ENCODE measurements at regions not wholly inside any gene's neighbourhood (a gene's known extent, or its start where the extent isn't known, plus 50 kb on each side); places are given as distances from the start of the nearest gene placed in this dataset.

- TF ChIP-seq CTCF (IDR thresholded peaks at IDR 0.05; ENCODE audit: extremely low read depth, missing control alignments) = no peak
- no peak for DNase-seq (ENCODE audit: low spot score)
Observed at GRCh38 chr2:235238537-235238936, 255.3 kb upstream of the AGAP1 start.

DNA sequence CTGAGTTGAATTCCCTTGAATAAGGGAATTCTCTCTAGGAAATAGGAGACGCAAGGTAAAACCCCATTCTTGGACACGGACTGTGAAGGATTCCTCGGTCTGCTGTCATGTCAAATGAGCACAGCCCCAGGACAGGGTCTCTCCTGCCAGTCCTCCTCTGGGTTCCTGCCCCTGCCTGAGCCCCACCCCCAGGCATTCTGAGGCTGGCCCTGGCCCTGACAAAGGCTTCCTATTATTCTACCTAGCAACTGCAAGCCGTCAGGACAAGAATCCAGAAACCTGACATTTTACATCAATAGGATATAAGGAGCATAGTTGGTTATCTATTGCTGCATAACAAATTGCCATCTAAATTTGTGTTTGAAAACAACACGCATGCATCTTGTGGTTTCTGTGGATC, 253.3 kb upstream of the AGAP1 start:
- TF ChIP-seq CTCF (IDR thresholded peaks at IDR 0.05; ENCODE audit: extremely low read depth, missing control alignments) = no peak
- no peak for DNase-seq (ENCODE audit: low spot score)

DNA sequence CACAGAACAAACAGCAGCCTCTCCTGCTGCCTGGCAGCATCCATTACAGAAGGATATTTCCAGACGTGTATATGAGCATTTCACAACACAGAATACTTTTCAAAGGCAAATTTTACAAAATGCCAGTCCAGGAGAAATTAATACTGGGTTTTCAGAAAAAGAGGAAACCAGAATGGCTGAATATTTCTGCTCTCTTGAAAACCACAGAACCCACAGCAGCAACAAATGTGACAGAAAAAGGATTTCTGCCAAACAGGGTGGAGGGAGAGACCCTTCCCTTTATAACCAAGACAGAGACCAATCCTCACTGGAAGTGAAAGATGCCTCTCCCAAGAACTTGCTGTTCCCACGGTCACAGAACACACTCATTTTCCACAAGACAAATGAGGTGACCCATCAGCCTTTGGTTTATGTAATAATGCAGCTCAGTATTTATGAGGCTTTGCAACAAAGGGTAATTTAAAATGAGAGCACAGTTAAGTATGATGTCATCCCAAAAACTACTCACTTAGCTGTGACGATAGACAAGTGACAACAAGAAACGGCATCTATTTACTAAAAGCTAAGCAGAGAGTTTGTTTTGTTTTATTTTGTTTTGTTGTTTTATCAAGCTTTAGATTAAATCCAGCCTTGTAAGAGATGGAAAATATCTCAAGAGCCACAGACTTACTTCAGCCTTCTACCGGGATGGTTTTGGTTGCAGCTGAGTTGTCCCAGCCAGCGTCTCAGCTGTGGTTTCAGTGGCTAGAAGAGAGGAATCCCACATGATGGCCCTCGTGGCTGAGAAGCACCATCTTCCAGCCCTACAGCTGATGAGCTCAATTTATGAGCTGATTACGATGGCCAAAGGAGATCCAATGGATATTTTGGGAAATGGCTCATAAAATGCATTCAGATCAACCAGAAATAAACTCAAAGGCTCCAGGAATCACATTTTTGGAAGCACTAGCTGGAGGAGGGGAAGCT, 249.3 kb upstream of the AGAP1 start:
- no peak for DNase-seq (ENCODE audit: low spot score)
- no peak for TF ChIP-seq CTCF (IDR thresholded peaks at IDR 0.05; ENCODE audit: extremely low read depth, missing control alignments)

GRCh38 chr2:235247001-235247400, 246.8 kb upstream of the AGAP1 start:
- no peak for DNase-seq (ENCODE audit: low spot score)
- TF ChIP-seq CTCF (IDR thresholded peaks at IDR 0.05; ENCODE audit: extremely low read depth, missing control alignments) = no peak

DNA sequence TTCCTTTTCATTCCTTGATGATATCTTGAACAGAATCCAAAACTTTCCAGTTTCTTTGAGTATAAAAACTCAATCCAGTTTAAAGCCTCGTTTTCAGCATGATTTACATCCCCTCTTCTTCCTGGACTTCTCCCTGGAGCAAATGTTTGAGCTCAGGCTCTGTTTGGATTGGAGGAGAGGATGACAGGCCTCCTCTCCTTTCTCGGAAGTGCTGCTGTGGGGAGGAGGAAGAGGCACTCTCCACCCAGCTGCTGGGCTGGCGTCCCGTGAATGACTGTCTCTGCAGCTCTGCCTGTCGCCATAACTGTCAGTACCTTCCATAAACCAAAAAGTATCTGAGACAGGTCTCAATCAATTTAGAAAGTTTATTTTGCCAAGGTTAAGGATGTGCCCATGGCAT, 238.2 kb upstream of the AGAP1 start:
- no peak for TF ChIP-seq CTCF (IDR thresholded peaks at IDR 0.05; ENCODE audit: extremely low read depth, missing control alignments)

GRCh38 chr2:235257590-235257989, 236.3 kb upstream of the AGAP1 start:
- no peak for DNase-seq (ENCODE audit: low spot score)
- no peak for TF ChIP-seq CTCF (IDR thresholded peaks at IDR 0.05; ENCODE audit: extremely low read depth, missing control alignments)

More for the DNA sequence above, 238.2 kb upstream of the AGAP1 start:
- no peak for DNase-seq (ENCODE audit: low spot score)

DNA sequence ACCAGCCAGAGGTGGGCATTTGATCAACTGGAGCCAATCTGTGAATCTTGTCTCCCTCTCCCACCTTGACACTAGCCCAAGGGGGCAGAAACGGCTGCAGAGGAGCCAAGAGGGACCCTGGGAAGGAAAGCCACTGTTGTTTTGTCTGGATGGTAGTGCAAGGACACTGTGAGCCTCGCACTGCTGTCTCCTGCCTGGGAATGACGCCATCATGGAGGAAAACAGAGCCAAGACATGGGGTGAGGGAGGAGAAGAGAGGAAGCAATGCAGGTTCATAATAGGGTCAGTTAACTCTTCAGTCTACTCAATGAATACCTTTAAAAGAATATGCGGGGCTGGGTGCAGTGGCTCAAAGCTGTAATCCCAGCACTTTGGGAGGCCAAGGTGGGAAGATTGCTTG, 231.1 kb upstream of the AGAP1 start:
- TF ChIP-seq CTCF (IDR thresholded peaks at IDR 0.05; ENCODE audit: extremely low read depth, missing control alignments) = no peak
- no peak for DNase-seq (ENCODE audit: low spot score)
